Fibroblast of skin of right quadriceps (primary cell): ENCODE measurements at regions not wholly inside any gene's neighbourhood (a gene's known extent, or its start where the extent isn't known, plus 50 kb on each side); places are given as distances from the start of the nearest gene placed in this dataset.
A peak's percentile ranks its signal among the peaks of the same experiment; 100 is the strongest.
"Not testable (repeated sequence)": the region's sequence is repeated elsewhere in the genome, so short reads cannot be mapped to it uniquely, and the experiment has no call there.

Source experiments
- DNase-seq: peaks from one replicate; pipeline ENCODE4 v3.0.0-alpha.2; 2013

DNA sequence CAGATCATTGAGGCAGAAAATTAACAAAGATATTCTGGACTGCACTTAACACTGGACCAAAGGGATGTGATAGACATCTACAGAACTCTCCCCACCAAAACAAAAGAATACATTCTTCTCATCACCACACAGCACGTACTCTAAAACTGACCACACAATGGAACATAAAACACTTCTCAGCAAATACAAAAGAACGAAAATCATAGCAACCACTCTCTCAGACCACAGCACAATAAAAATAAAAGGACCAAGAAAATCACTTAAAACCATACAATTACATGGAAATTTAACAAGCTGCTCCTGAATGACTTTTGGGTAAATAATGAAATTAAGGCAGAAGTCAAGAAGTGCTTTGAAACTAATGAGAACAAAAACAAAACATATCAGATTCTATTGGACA lies 254.0 kb upstream of the STXBP6 start:
- DNase-seq: no peak

DNA sequence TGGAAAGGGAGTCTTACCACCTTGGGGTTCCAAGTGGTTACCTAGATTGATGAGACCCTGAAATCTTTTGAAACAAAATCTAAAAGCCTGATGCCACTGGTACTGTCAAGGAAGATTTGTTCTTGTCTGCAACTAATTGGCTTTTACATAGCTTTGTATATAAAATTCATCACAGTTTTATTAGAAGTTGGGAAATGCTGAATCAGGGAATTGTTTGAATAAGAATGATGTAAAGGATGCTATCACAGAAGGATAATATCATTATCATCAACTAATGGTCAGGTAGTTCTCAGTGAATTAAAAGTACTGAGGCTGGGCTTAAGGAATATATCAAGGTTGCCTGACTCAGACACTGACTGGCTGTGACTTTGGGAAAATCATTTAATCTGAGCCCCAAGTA lies 248.3 kb upstream of the STXBP6 start:
- DNase-seq: no peak

DNA sequence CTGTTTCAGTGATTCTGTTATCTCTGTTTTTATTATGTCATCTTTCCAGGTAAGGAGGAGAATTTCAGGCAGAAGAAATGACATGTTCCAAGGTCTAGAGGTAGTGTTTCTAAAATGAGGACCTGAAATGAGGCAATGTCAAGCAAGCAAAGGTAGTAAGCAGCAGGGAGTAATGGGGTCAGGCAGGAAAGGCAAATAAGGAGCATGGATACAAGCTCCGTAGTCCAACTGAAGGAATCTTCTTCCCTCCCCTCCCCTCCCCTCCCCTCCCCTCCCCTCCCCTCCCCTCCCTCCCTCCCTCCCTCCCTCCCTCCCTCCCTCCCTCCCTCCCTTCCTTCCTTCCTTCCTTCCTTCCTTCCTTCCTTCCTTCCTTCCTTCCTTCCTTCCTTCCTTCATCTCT lies 240.2 kb upstream of the STXBP6 start:
- not testable (repeated sequence) for DNase-seq

DNA sequence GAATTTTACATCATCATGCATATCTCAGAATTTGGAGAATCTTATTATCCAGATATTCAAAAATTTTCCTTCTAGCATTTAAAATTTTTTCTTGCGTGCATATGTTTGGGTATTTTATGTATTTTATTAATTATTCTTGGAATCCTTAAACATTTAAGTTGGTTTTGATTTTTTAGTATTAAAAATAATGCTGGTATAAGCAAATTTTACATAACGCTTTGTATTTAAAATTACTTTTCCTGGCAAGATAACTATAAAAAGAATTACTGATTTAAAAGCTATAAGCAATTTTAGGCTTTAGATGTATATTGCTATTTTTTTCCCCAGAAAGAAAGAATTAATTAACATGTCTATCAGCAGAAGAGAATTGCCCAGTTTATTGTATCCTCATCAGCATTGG lies 224.6 kb upstream of the STXBP6 start:
- no peak for DNase-seq

DNA sequence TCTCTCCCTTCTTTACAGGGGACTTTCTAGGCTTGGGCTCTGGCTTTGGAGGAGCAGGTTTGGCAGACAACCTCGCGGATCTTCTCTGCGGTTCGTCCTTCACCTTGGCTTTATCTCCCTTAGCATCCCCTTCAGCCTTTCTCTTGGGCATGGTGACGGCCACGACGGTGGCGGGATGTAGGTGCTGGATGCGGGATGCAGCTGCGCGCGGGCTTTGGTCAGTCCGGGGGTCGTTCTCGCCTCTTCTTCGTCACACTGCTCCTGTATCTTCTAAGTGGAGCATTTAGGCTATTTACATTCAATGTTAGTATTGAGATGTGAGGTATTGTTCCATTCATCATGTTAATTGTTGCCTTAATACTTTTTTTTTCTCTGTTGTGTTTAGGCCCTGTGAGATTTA lies 217.2 kb upstream of the STXBP6 start:
- DNase-seq: no peak

DNA sequence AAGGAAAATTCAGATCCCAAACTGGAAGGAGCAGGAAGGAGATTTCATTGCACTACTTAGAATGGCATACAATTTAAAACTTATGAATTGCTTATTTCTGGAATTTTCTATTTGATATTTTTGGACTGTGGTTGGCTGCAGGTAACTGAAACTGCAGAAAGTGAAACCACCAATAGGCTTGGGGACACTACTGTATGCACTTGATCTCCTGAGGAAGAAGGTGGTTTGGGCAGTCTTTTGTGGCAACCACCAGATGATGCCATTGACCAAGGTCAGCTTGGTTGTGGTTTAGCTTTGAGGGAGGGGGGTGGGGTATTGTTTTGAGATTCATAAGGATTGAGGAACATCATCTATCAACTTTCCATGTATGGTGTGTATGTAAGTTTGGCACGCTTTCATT lies 209.5 kb upstream of the STXBP6 start:
- no peak for DNase-seq

DNA sequence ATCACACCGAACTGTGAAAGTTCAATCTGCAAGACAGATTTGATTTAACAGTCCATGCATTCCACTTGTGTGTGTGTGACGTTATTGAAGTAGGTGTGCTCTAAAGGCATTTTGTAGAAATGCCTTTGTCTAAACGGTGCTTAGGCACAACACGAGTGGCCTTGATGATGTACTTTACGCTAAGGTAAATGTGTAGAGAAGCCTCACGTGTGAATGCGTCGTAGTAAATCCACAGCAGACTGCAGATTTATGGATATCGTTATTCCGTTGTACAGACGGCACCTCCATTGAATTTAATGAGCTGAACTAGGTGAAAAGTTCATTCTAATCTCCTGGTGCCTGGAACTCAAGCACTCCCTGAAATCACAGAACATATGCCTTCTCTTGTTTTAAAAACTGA lies 202.8 kb upstream of the STXBP6 start:
- DNase-seq: no peak

DNA sequence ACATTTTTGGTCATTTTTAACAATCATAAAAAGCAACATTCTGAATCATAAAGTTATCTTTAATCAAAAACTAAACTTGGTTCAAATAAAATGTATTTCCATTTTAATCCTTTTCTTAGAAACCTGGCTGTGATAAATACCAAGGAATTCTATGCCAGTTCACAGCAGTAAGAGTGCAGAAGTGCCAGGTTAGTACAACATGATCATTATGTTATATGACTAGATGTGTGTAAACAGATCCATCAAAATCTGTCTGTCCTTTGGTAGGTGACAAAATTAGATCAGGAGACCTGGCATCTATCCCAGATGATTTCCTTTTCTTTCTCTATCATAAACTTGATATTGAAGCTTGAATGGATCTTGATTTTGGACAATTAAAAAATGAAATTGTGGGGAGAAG lies 200.6 kb upstream of the STXBP6 start:
- DNase-seq: no peak

DNA sequence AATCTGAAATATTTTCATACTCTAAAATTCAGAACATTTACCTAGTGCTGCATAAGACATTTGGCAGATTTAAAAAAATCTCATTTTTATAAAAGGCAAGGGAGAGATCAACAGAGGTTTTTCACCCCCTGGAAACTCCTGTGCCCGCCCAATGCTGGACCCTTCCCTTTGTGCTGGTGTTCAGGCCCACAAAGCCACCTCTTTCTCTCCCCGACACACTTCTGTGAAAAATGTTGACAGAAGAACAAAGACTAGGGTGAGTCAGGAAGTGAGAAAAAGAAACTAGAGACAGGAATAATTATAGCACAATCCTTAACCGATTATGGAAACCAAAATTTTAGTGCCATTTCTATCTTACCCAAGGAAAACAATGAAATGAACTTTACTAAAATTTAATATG lies 197.7 kb upstream of the STXBP6 start:
- DNase-seq: no peak

DNA sequence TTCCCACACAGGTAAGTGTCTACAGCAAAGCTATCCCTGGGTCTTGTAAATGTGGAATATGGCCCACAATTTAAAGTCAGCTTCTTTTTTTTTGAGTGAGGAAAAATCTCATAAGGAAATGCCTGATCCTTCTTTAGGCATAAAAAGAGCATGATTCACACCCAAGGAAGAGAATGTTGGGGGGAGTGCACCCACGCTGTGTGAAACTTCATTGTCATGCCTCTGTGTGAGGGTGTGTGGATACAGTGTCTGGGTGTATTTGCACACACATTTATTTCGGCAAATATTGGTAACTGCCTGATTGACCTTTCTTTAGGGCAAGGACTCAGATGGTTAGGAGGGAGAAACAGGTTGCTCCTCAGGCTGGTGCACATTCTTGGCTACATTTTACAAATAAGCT lies 196.8 kb upstream of the STXBP6 start:
- no peak for DNase-seq

DNA sequence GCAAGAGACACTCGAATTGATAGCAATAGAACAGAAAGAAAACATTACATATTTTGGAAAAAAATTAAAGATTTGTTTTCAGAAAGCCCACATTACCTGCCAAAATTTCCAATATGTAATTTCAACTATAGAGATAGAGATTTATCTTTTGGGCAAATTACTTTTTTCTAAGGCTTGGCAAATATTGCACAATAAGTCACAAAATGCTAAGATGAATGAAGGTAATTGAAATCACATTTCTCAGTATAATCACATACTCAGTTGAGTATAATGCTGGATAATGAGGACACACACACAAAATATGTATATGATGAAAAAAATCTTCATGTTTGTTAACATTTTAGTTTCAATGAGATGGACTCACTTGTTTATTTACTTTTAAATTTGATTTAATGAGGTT lies 189.2 kb upstream of the STXBP6 start:
- no peak for DNase-seq

DNA sequence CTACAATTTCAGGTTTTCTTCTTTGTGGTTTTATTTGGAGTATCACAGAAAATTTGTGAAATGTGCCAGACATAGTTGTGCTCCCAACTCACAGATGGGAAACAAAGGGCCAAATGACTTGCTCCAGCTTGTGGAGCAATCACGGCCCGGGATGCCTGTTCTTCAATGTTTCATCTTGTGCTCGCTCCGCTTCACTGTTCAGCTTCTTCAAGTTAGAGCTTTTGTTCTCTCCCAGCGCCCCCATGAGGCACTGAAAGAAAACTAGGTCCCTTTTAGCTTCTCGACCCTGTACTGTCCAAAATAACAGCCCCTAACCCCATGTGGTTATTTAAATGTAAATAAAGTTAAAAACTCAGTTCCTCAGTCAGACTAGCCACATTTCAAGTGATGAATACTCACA lies 187.9 kb upstream of the STXBP6 start:
- peak; percentile 3 for DNase-seq

DNA sequence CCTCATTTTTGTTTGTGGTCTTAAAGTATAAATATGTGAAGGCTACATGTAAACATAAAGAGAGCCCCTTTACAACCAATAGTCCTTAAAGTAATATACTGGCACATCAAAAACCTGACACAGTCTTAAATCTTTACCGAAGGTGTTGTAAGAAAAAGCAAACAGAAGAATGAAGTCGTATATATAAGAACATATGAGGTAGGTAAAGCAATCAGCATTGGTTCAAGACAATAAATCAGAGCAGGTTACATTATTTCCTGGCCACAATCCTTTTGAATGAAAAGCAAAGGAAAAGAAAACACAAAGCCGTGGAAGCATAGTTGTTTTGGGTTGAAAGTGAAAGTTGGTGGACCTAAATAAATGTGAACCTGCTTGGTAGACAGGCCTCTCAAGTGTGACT lies 183.7 kb upstream of the STXBP6 start:
- no peak for DNase-seq

DNA sequence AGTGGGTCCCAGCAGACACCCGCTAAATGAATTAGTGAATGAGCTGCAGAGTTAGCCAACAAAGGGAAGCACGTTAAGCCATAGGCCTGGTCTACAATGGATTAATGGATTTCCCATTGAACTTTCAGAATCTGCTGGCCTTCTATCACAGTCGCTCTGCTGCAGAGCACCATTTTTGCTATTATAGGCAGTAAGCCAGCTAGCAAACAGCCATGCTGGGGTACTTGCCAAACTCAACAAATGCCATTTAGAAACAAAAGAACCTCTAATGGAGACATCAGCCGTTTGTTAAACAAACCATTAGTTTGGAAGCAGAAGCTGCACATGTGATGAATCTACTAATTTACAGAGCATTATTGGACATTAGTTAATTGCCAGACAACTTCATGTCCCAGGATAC lies 181.1 kb upstream of the STXBP6 start:
- no peak for DNase-seq

DNA sequence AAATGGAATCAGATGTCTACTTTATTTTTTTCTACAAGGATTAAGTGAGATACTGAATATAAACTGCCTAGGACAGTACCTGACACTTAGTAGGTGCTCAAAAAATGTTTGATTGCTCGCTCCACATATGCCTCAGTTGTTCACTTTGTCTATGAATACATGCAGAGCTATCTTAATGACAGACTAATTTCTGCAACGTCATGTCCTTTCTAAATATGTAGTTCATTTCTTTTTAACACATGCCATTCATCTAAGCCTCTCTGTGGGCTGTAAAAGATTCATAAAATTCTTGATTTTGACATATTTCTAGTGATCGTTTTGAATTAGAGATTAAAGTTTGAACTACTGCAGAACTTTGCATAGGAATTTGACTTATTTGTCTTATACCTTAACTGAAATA lies 176.3 kb upstream of the STXBP6 start:
- DNase-seq: no peak

DNA sequence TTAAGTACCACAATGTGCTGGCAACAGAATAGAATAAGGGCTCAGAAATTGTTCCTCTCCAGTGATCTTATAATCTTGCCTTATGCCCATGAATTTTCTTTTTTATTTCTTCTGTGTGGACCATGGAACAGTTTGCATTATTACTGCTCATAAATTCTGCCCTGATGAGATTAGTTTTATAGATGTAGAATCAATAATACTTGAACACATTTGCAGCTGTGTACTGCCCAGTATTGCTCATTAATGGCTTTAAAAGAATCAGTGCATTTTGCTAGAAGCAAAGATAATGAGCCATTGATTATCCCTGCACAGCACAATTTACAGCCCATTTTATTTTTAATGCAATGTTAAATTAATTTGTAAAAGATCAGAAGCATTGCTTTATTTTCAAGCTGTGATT lies 172.3 kb upstream of the STXBP6 start:
- no peak for DNase-seq

DNA sequence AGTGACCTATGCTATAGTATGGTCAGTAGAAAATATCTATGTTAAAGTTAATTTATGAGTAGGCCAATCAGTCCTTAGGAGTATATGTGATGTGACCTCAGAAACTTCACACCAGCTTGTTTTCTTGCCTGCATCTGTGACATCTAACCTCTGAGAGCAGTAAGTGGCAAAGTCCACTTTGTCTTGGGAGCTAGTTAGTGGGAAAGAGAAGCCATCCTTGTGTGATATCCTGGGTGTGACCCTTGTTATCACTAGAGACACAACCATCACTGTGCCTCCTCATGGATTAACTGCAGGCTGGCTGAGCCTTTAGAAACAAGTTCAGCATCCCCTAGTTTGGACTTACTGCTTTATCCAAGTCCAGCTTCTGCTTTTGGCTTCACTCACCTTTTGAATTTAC lies 170.6 kb upstream of the STXBP6 start:
- no peak for DNase-seq

DNA sequence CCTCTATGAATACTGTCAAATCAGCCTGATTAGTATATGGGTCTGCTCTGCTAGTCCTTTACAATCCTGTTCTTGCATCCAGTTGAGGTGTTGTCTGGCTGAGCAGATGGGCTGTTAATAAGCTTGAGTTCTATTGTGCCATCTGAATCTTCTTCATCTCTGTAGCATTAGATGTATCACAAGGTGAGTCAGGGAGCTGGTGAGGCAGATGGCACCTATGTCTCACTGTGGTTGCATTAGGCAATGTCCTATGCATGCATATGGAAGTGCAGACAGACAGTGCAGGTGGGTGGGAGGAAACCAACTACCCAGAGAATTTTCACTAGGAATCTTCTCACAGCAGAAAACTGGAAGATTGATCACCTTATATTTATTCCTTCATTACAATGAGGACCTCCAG lies 165.7 kb upstream of the STXBP6 start:
- DNase-seq: no peak

DNA sequence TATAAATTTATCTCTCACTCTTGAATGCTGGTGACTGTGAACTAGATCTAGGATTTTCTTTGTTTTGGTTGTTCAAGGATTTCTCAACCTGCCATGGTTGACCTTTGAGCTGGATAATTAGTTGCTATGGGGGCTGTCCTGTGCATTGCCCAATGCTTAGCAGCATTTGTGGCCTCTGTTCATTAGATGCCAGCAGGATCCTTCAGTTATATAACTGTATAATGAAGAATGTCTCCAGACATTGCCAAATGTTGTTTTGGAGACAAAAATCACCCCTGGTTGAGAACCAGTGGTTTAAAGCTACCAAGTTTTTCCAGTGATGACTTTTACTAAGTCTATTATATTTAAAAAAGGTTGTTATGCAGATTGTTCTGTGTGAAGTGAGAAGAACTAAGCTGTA lies 147.9 kb upstream of the STXBP6 start:
- no peak for DNase-seq

DNA sequence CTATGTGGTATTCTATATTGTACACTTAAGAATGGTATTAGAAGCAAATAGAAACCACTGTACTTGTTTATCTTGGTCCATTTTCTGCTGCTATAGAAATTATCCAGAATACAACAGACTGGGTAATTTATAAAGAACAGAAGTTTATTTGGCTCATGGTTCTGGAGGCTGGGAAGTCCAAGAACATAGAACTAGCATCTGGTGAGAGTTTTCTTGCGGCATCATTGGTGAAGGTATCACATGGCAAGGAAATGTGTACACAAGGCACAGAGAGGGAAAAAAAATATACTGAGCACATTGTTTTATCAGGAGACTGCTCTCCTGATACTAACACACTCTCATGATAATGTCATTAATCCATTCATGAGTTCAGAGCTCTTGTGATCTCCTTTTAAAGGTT lies 130.3 kb upstream of the STXBP6 start:
- DNase-seq: no peak

DNA sequence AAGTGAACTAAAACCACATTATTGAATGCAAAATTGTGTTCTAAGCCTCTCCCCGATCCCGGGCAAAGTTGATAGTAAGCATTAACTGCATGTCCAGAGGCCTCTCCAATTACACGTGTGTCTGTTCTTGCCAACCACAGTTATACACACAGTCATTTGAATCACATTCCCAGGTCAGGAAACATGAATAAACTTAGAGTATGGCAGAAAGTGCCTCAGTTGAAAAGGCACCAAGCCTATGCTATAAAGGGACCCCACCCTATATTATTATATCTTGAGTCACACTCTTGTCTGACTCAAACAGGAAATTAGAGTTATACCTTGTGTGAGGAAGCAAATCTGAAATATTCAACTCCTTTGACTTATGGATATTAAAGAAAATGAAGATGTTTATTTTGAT lies 128.3 kb upstream of the STXBP6 start:
- DNase-seq: no peak

DNA sequence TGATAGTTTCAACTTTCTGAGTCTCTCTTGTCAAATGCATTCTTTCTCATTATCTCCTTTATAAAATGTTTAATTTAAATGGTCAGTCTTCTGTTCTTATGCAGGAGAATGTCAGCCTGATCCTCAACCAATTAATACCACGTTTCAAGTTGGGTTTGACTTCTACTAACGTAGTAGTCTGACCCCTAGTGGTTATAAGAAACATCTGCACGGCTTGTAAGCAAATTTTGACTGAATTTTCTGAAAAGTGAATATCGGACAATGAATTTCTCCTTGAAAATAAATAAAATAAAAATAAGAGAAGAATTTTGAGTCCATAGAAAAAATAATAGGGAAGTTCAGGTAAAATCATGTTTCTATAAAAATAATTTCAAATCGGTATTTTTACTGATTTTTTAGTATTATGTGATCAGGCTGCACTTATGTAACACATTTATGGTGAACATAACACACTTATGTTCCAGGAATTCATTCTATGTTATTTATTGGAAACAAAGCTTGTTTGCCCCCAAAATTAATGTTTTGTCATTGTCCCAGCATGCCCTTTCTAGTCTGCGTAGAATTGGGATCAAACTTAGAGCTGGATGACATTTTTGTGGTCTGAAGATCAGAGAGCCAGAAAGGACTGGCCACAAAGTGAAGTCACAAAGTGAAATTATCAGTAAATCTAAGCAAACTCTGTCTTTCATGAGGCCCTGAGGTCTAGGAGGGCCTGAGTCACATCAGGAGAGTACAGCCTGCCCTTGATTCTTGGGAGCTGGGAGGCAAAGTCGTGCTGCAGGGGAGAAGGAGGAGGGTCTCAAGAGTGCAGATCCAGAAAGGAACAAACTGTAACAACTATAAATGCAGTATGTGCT lies 101.2 kb upstream of the STXBP6 start:
- DNase-seq: peak; percentile 58

DNA sequence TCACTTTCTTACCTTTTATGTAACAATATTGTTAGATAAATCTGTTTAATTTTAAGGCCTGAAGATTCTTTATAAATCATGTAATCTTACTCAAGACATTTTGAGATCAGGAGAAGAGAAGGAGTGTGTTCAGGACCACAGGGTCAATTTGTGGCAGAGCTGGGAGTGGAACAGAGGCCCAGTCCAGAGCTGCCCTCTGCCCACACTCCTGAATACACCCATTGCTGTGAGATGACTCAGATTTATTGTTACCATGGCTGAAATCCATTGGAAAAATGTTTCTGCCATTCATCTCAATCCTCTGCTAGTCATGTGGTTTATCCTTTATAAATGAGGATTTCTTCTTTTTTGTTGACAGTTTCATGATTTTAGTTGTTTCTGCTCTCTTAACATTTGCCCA lies 100.5 kb upstream of the STXBP6 start:
- no peak for DNase-seq

DNA sequence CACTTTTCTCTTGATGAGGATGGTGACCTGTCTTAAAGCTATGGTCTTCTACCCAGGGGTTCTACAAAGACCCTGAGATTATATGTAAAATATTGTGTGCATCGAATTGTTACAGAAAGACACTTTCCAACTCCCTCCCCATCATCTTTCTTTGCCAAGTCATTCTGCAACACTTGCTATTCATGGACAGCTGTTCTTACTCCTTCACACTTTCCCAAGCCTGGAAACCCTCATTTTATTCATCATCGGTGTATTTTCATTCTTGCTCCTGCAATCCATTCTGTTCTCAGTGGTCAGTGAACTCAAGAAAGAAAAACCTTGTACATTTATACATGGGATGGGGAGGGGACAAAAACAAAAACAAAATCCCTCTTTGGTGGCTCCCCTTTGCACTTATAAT lies 90.5 kb upstream of the STXBP6 start:
- no peak for DNase-seq

DNA sequence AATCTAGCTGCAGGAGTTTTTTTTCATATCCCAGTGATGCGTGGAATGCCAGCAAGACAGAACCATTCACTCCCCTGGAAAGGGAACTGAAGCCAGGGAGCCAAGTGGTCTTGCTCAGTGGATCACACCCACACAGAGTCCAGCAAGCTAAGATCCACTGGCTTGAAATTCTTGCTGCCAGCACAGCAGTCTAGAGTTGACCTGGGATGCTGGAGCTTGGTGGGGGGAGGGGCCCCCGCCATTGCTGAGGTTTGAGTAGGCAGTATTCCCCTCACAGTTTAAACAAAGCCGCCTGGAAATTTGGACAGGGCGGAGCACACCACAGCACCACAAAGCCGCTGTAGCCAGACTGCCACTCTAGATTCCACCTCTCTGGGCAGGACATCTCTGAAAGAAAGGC lies 86.9 kb upstream of the STXBP6 start:
- no peak for DNase-seq

DNA sequence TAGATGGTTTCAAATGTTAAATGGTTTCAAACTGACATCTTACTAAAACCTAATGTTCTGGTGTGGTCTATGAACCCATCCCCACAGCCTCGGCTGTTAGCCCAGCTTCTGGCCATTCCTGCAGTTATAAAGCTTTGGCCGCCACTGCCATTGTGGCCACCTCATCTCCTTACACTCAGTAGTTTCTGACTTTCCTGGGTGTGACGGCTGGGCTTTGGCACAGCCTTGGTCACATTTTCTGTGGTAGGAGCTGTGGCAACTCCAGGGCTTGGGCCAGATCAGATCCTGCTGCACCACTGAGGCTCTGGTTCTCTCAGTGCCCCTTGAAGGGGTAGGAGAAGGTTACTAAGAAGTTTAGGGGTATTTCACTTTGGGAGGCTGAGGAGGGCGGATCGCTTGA lies 84.2 kb upstream of the STXBP6 start:
- DNase-seq: no peak
